ENCODE measurements at regions not wholly inside any gene's neighbourhood (a gene's known extent, or its start where the extent isn't known, plus 50 kb on each side); places are given as distances from the start of the nearest gene placed in this dataset.
"Not testable (repeated sequence)": the region's sequence is repeated elsewhere in the genome, so short reads cannot be mapped to it uniquely, and the experiment has no call there.

DNA sequence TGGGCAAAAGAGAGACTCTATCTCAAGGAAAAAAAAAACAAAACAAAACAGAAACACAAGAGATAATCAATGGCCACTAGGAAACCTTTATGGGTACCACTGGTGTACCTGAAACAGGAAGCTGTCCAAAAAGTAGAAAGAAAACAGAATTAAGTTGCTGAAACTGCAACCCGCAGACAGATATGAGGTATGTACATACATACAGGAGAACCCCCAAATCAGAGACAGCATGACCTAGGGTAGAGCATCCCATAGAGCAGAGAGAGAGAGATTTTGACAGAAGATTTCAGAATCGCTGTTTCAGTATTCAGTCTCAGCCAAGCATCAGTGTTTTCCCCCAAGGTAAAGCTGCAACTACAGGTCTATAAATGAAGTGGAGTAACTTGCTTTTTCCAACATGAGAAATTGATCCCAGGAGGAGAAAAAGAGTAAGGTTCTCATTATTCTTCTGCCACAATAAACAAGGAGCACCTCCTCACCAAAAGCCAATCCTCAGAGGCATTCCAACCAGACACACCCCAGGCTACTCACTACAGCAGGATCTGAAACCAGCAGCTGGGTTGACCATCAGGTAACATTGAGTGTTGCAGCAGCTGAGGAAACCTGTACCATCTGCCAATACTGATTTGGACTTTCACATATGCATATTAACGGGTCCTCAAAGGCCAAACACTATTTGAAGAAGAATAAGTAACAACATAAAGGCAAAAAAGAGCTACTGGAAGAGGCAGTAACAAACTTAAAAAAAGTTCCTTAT lies 630.0 kb downstream of the TAF11L14 start:
- no peak for DNase-seq

- no peak for DNase-seq
These were observed 636.5 kb downstream of the TAF11L14 start for GRCh38 chr5:18270635-18271338.

DNA sequence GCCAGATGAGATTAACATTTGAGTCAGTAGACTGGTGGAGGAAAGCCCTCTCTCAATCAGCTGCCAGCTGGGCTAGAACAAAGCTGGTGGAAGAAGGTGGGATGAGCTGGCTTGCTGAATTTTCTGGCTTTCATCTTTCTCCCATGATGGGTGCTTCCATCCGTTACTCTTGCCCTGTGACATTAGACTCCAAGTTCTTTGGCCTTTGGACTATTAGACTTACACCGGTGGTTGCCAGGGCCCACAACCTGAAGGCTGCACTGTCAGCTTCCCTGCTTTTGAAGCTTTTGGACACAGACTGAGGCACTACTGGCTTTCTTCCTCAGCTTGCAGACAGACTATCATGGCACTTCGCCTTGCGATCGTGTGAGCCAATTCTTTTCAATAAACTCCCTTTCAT lies 642.7 kb downstream of the TAF11L14 start:
- no peak for DNase-seq

- no peak for DNase-seq
These were observed 647.8 kb downstream of the TAF11L14 start for GRCh38 chr5:18281947-18282581.

DNA sequence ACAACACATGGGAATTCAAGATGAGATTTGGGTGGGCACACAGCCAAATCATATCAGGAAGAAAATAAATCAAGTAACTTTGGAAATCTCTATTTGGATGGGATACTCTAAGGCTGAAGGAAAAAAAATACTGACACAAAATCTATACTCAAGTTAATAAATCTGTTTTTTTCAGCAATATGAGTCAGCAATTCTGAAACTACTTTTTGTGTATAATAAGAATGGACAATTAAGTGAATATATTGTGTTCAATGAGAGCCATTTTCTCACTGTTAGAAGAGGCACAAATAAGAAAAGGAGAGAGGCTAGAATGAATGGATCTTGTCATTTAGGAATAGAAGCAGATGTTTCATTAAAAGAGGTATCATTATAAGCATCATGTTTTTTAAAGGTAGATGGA lies 651.0 kb downstream of the TAF11L14 start:
- no peak for DNase-seq

DNA sequence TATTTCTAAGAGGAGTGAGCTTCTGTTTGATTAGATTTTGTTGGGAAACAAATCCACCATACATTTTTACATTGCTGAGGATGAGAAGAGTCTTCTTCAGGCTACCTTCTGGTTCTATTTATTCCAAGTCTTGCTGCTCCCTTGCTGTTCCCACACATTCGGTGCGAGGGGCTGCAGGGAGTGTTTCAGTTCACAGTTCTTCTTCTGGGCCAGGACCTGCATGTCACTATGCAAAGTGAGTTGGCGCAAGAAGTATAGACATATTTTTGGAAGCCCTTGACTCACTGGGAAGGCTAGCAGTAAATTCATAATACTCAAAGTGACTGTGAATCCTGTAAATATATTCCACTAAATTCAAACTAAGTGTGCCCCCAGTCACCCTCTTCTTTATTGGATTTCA lies 657.9 kb downstream of the TAF11L14 start:
- DNase-seq, result no peak

- not testable (repeated sequence) for DNase-seq
These were observed 661.4 kb downstream of the TAF11L14 start for GRCh38 chr5:18295696-18296095.

DNA sequence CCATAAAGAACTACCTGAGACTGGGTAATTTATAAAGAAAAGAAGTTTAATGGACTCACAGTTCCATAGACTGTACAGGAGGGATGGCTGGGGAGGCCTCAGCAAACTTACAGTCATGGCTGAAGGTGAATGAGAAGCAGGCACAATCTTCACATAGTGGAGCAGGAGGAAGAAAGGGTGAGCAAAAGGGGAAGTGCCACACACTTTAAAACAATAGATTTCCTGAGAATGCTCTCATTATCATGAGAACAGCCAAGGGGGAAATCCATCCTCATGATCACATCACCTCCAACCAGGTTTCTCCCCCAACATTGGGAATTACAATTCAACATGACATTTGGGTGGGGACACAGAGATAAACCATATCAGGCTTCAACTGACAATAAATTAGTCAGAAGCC lies 664.9 kb downstream of the TAF11L14 start:
- DNase-seq, result no peak

GRCh38 chr5:18305288-18305924 lies 671.1 kb downstream of the TAF11L14 start:
- no peak for DNase-seq

GRCh38 chr5:18311266-18311665 lies 677.0 kb downstream of the TAF11L14 start:
- DNase-seq, result no peak

GRCh38 chr5:18312016-18312415 lies 677.8 kb downstream of the TAF11L14 start:
- no peak for DNase-seq

- no peak for DNase-seq
These were observed 680.0 kb downstream of the TAF11L14 start for GRCh38 chr5:18314192-18314778.

- DNase-seq, result no peak
These were observed 687.1 kb downstream of the TAF11L14 start for GRCh38 chr5:18321262-18321942.

GRCh38 chr5:18323891-18324290 lies 689.6 kb downstream of the TAF11L14 start:
- no peak for DNase-seq

DNA sequence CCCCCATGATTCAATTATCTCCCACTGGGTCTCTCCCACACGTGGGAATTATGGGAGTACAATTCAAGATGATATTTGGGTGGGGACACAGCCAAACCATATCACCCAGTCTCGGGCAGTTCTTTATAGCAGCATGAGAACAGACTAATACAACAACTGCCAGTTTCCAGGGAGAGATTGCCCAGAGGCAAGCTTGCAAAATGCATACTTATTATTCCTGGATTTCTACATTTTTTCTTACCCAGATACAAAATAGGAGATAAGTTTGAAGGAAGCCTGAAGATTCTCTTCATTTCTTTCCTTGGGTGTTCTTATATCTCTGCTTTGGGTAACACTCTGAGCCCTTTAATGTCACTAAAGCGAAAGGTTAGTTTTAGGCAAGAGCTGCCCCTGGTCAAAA lies 691.2 kb downstream of the TAF11L14 start:
- DNase-seq, result no peak

DNA sequence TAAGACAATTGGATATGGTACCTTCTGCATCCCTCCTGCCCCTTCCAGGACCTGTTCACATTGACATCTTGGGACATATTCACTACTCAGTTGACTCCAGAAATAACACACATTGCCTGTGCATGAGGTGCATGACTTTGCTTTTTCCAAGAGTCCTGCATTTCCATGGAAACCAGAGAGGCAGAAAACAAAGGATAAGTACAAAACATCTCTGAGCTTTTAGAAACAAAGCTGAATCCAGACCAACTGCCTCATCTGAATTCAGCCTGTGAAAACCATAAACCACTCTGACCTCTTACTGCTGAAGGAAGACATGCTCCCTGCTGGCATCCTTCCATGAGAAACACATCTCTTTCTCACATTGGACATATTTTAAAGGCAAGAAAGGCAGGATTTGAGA lies 695.1 kb downstream of the TAF11L14 start:
- no peak for DNase-seq

GRCh38 chr5:18333841-18334240 lies 699.6 kb downstream of the TAF11L14 start:
- DNase-seq, result no peak

- DNase-seq, result no peak
These were observed 700.7 kb downstream of the TAF11L14 start for GRCh38 chr5:18334949-18335348.

DNA sequence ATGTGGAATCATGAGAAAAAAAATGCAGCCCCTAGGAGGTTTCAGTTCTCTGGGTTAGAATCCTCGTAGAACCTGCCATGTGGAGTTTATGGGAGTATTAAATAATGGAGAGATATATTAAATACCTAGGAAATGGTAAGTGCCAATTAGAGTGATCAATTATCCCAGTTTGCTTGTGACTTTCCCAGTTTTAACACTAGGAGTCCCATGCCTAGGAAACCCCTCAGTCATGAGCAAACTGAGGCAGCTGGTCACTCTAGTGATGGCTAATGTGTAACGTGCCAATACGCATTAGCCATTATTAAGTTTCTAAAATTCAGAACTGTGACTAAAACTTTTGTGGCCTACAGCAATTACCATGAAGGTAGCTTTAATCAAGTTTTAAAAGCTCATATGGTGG lies 720.6 kb downstream of the TAF11L14 start:
- DNase-seq, result no peak

GRCh38 chr5:18357486-18357885 lies 723.2 kb downstream of the TAF11L14 start:
- no peak for DNase-seq

- DNase-seq, result no peak
These were observed 732.0 kb downstream of the TAF11L14 start for GRCh38 chr5:18366234-18366633.

DNA sequence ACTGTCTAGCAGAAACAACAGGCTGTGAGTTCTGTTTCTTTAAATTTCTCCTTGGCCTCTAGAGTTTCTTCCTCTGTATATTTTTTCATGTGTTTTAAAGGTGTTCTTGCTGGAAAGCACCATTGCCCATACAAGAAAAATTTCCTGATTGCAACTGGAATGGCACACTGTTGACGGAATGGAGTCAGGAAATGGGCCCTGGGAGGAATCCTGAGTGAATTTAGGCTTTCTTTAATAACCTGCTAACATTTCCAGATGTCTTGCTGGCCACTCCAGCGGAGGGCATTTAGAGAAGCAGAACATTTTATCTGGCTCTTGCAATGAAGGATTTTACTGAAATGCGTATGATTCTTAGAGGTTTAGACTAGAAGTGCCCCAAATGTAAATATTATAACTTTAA lies 736.3 kb downstream of the TAF11L14 start:
- DNase-seq, result no peak

- no peak for DNase-seq
These were observed 741.4 kb downstream of the TAF11L14 start for GRCh38 chr5:18375641-18376040.

All from stimulated activated CD8-positive, alpha-beta memory T cell treated with anti-CD3 and anti-CD28 coated beads, Interleukin-4, amount 100 ng/mL, for 48 hours (primary cell).